ENCODE measurements at regions not wholly inside any gene's neighbourhood (a gene's known extent, or its start where the extent isn't known, plus 50 kb on each side); places are given as distances from the start of the nearest gene placed in this dataset.

- Histone ChIP-seq H3K27ac (no peak overlapping the region), H3K27me3 (no peaks in the 10 kb centered on the region), H3K36me3 (no peaks in the 10 kb centered on the region), H3K4me3 (no peak overlapping the region), H3K9me3 (no peaks in the 10 kb centered on the region), H3K4me1 (peaks cover 10% of the 10 kb centered on the region)
- TF ChIP-seq CTCF (IDR thresholded peaks at IDR 0.05) (no peak), EP300 (IDR thresholded peaks at IDR 0.05) (no peak), POLR2A (IDR thresholded peaks at IDR 0.05) (no peak), POLR2AphosphoS5 (IDR thresholded peaks at IDR 0.05) (no peak)
- WGBS: 91% methylated on average over 2 of the region's 2 CpGs
- DNase-seq (ENCODE audit: low spot score in 2 of 2): no peak
Measured at GRCh38 chr3:178396318-178396717, 139.9 kb upstream of the KCNMB2 start.

GRCh38 chr3:178397202-178397601 is 139.0 kb upstream of the KCNMB2 start:
- H3K27ac ChIP-seq: no peak overlapping the region
- H3K9me3 ChIP-seq: no peaks in the 10 kb centered on the region
- no peak for DNase-seq (ENCODE audit: low spot score in 2 of 2)
- H3K27me3 ChIP-seq: no peaks in the 10 kb centered on the region
- TF ChIP-seq POLR2A (IDR thresholded peaks at IDR 0.05) (no peak), CTCF (IDR thresholded peaks at IDR 0.05) (no peak), POLR2AphosphoS5 (IDR thresholded peaks at IDR 0.05) (no peak), EP300 (IDR thresholded peaks at IDR 0.05) (no peak)
- H3K4me3 ChIP-seq: no peak overlapping the region
- peaks cover 8% of the 10 kb centered on the region for H3K4me1 ChIP-seq
- no peaks in the 10 kb centered on the region for H3K36me3 ChIP-seq
- WGBS: 84% methylated on average over 2 of the region's 2 CpGs

GRCh38 chr3:178397836-178398235 is 138.4 kb upstream of the KCNMB2 start:
- Histone ChIP-seq H3K27me3 (no peaks in the 10 kb centered on the region), H3K36me3 (no peaks in the 10 kb centered on the region), H3K4me3 (no peak overlapping the region), H3K9me3 (no peaks in the 10 kb centered on the region), H3K27ac (no peak overlapping the region), H3K4me1 (peaks cover 3% of the 10 kb centered on the region)
- DNase-seq (ENCODE audit: low spot score in 2 of 2): no peak
- no peak for TF ChIP-seq POLR2A (IDR thresholded peaks at IDR 0.05)
- TF ChIP-seq EP300 (IDR thresholded peaks at IDR 0.05): no peak
- no peak for TF ChIP-seq CTCF (IDR thresholded peaks at IDR 0.05)
- TF ChIP-seq POLR2AphosphoS5 (IDR thresholded peaks at IDR 0.05): no peak
- 57% methylated on average over 1 of the region's 1 CpG for WGBS

GRCh38 chr3:178404961-178405360 is 131.3 kb upstream of the KCNMB2 start:
- Histone ChIP-seq H3K9me3 (no peaks in the 10 kb centered on the region), H3K36me3 (no peaks in the 10 kb centered on the region), H3K4me3 (no peak overlapping the region), H3K27ac (no peak overlapping the region), H3K27me3 (no peaks in the 10 kb centered on the region), H3K4me1 (peaks cover 7% of the 10 kb centered on the region)
- TF ChIP-seq EP300 (IDR thresholded peaks at IDR 0.05) (no peak), POLR2A (IDR thresholded peaks at IDR 0.05) (no peak), CTCF (IDR thresholded peaks at IDR 0.05) (no peak), POLR2AphosphoS5 (IDR thresholded peaks at IDR 0.05) (no peak)
- DNase-seq (ENCODE audit: low spot score in 2 of 2): no peak
- WGBS: 33% methylated on average over 2 of the region's 2 CpGs

GRCh38 chr3:178405531-178405930 is 130.7 kb upstream of the KCNMB2 start:
- H3K36me3 ChIP-seq: no peaks in the 10 kb centered on the region
- no peak for TF ChIP-seq POLR2A (IDR thresholded peaks at IDR 0.05)
- no peak for TF ChIP-seq POLR2AphosphoS5 (IDR thresholded peaks at IDR 0.05)
- TF ChIP-seq CTCF (IDR thresholded peaks at IDR 0.05): no peak
- no peak for TF ChIP-seq EP300 (IDR thresholded peaks at IDR 0.05)
- H3K9me3 ChIP-seq: no peaks in the 10 kb centered on the region
- no peak for DNase-seq (ENCODE audit: low spot score in 2 of 2)
- H3K4me1 ChIP-seq: peaks cover 7% of the 10 kb centered on the region
- H3K4me3 ChIP-seq: no peak overlapping the region
- 46% methylated on average over 2 of the region's 2 CpGs for WGBS
- H3K27me3 ChIP-seq: no peaks in the 10 kb centered on the region
- no peak overlapping the region for H3K27ac ChIP-seq
